ENCODE measurements at regions not wholly inside any gene's neighbourhood (a gene's known extent, or its start where the extent isn't known, plus 50 kb on each side); places are given as distances from the start of the nearest gene placed in this dataset.
"Not testable (repeated sequence)": the region's sequence is repeated elsewhere in the genome, so short reads cannot be mapped to it uniquely, and the experiment has no call there.

- intact Hi-C loops (cut with DNase I), result no loop called here
- DNase-seq, result no peak
Measured at GRCh38 chr6:61217714-61218113, 1068.3 kb downstream of the KHDRBS2 start.

- no peak for DNase-seq
- intact Hi-C loops (cut with DNase I), result no loop called here
Measured at GRCh38 chr6:61210549-61210948, 1075.5 kb downstream of the KHDRBS2 start.

- no peak for DNase-seq
- intact Hi-C loops (cut with DNase I), result no loop called here
Measured at GRCh38 chr6:61203966-61204496, 1082.0 kb downstream of the KHDRBS2 start.

- intact Hi-C loops (cut with DNase I), result no loop called here
- no peak for DNase-seq
Measured at GRCh38 chr6:61200444-61200843, 1085.6 kb downstream of the KHDRBS2 start.

GRCh38 chr6:61193771-61194170, 1092.3 kb downstream of the KHDRBS2 start:
- DNase-seq, result no peak
- intact Hi-C loops (cut with DNase I), result no loop called here

GRCh38 chr6:61192610-61193009, 1093.4 kb downstream of the KHDRBS2 start:
- intact Hi-C loops (cut with DNase I), result no loop called here
- no peak for DNase-seq

- DNase-seq, result no peak
- intact Hi-C loops (cut with DNase I), result no loop called here
Measured at GRCh38 chr6:61168878-61169277, 1117.1 kb downstream of the KHDRBS2 start.

- DNase-seq; intact Hi-C loops (cut with DNase I): not testable (repeated sequence)
Measured at GRCh38 chr6:61149039-61149438, 1137.0 kb downstream of the KHDRBS2 start.

GRCh38 chr6:61142261-61142660, 1143.8 kb downstream of the KHDRBS2 start:
- intact Hi-C loops (cut with DNase I); DNase-seq: not testable (repeated sequence)

GRCh38 chr6:61134028-61134427, 1152.0 kb downstream of the KHDRBS2 start:
- intact Hi-C loops (cut with DNase I), result no loop called here

GRCh38 chr6:61114185-61114584, 1171.8 kb downstream of the KHDRBS2 start:
- DNase-seq; intact Hi-C loops (cut with DNase I): not testable (repeated sequence)

More at GRCh38 chr6:61134028-61134427, 1152.0 kb downstream of the KHDRBS2 start:
- DNase-seq, result no peak

GRCh38 chr6:61107914-61108313, 1178.1 kb downstream of the KHDRBS2 start:
- DNase-seq; intact Hi-C loops (cut with DNase I): not testable (repeated sequence)

GRCh38 chr6:61103660-61104059, 1182.4 kb downstream of the KHDRBS2 start:
- DNase-seq, result peak in 39 of 42 donors; percentile 1 to 81 (median 37)
- intact Hi-C loops (cut with DNase I), result not testable (repeated sequence)

GRCh38 chr6:61100072-61100471, 1186.0 kb downstream of the KHDRBS2 start:
- no peak for DNase-seq
- intact Hi-C loops (cut with DNase I), result no loop called here

GRCh38 chr6:61099561-61099960, 1186.5 kb downstream of the KHDRBS2 start:
- DNase-seq; intact Hi-C loops (cut with DNase I): not testable (repeated sequence)

GRCh38 chr6:61087986-61088385, 1198.0 kb downstream of the KHDRBS2 start:
- intact Hi-C loops (cut with DNase I); DNase-seq: not testable (repeated sequence)

GRCh38 chr6:61044011-61044410, 1242.0 kb downstream of the KHDRBS2 start:
- intact Hi-C loops (cut with DNase I), result no loop called here
- no peak for DNase-seq
